Activated CD4-positive, alpha-beta T cell treated with anti-CD3 and anti-CD28 coated beads for 36 hours (primary cell): ENCODE measurements at regions not wholly inside any gene's neighbourhood (a gene's known extent, or its start where the extent isn't known, plus 50 kb on each side); places are given as distances from the start of the nearest gene placed in this dataset.

Experiments used
- ATAC-seq: fragments of 200-7000 bp; cut with Tn5 transposase; one replicate; pipeline ENCODE4 v1.10.0; 2021; ENCODE audit warnings: mild to moderate bottlenecking, moderate library complexity
- CTCF ChIA-PET: fragments of 350-600 bp; sonication (Branson Sonifier 250); formaldehyde crosslinking; loops from one replicate; lab custom pipeline; 2021; ENCODE audit warnings: antibody characterized with exemption; lab: Charles Lee
- POLR2A ChIA-PET: fragments of 350-600 bp; sonication (Branson Sonifier 250); formaldehyde crosslinking; loops from one replicate; lab custom pipeline; 2021; ENCODE audit warnings: antibody characterized with exemption, inconsistent platforms; lab: Charles Lee
- DNase-seq: peaks from one replicate; pipeline ENCODE4 v3.0.0-alpha.2; 2020
- H3K27ac Mint-ChIP-seq: one replicate; pipeline ENCODE4 v1.8.0; 2021; ENCODE audit warnings: mixed read lengths
- H3K27me3 Mint-ChIP-seq: one replicate; pipeline ENCODE4 v1.8.0; 2021; ENCODE audit warnings: mixed read lengths
- H3K36me3 Mint-ChIP-seq: one replicate; pipeline ENCODE4 v1.8.0; 2021; ENCODE audit warnings: low read depth, mixed read lengths
- H3K4me1 Mint-ChIP-seq: one replicate; pipeline ENCODE4 v1.8.0; 2021; ENCODE audit warnings: mixed read lengths
- H3K4me3 Mint-ChIP-seq: one replicate; pipeline ENCODE4 v1.8.0; 2021; ENCODE audit warnings: mild to moderate bottlenecking, moderate library complexity, mixed read lengths
- H3K9me3 Mint-ChIP-seq: one replicate; pipeline ENCODE4 v1.8.0; 2021; ENCODE audit warnings: low read depth, mixed read lengths
- intact Hi-C, 2 experiments: fragments of 100-400 bp; cut with DNase I in 1 of 2; cut with micrococcal nuclease in 1 of 2; formaldehyde crosslinking; loops; one replicate each; pipeline versions ENCODE4 v1.14.2 to v1.15.1; 2022 to 2024; cut with DNase I, micrococcal nuclease

DNA sequence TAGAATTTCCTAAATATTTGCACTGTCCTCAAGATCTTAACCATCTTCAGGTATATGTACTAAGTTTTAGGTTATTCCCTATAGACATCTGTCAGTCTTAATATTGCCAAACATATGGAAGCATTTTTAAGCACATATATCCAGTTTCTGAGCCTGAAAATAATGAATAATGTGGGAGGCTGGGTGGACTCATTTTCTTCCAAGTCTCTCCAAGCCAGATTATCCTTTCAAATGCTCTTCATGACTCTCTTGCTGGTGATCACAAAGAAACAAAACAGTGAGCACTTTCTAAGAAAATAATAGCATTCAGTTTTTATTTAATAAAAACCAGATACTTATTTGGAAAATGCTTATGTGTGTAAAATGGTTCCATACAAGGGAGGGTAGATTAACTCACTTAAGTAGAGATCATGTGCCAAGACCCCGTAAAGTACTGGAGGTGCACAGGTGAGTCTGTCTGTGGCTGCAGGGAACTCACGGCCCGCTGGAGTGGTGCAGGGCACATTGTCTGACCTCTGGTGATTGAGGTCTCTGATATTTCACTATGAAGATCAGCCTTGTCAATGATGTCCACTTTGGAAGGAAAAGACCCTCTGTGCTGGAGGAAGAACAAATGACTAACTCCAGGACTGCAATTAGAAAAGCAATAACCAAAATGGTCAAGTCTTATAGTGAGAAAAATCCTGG, 161.6 kb downstream of the TMEM18 start:
- Mint-ChIP-seq H3K36me3 (no peaks in the 10 kb centered on the region), H3K9me3 (no peaks in the 10 kb centered on the region), H3K4me1 (no peaks in the 10 kb centered on the region), H3K27ac (no peak overlapping the region), H3K27me3 (no peaks in the 10 kb centered on the region), H3K4me3 (no peak overlapping the region)
- POLR2A ChIA-PET, result no interaction called here
- ATAC-seq (no peak), DNase-seq (no peak)
- intact Hi-C loops, result no loop called here
- CTCF ChIA-PET, result no interaction called here

DNA sequence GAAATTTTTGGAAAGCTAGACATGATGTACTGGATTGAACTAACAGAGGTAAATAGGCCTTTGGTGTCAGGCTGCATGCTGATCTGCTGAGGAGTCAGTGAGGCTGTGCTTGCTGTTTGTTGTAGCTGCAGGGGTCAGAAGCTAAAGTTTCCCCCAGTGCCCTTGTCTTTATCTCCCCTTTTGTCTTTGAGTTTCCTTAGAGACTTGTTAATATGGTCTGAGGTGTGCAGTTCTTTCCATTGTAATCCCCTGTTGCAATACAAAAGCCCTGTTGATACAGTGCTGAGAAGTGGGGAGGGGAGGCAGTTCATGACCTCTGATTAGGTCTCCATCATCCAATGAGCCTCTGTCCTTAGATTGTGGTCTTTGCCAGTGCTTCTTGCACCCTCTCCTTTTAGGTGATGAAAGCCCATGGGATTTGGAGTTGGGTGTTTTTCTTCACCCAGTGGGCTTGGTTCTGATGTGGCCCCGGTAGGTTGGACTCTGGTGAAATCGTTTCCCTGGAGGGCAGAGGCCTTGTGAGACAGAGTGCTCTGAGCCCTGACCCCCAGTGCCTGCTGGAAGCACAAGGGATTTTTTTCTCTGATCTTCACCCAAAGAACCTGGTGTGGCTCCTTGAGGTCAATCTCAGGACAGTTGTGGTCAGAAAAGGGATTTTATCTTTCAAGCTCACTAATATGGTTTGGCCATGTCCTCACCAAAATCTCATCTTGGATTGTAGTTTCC, 163.1 kb downstream of the TMEM18 start:
- POLR2A ChIA-PET, result interaction anchor here (0.6 kb wide), 1 partner anchor 195 kb away, joined by 3 read pairs; no protein-coding TSS in a partner anchor
- CTCF ChIA-PET, result no interaction called here

DNA sequence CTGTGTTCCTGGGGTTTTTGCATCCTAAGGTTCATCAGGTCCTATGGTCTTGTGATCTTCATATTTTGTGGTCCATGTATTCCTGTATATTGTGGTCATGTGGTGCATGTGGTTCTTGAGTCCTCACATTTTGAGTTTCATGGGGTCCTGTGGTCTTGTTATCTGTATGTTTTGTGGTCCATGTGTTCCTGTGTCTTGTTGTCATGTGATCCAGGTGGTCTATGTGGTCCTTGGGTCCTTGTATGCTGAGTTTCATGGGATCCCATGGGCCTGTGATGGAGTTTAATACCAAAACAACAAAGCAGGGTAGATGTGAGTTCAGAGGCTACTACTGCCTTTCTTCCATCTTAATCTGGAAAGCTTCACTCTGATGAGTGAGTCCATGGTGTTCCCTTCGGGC, 166.4 kb downstream of the TMEM18 start:
- POLR2A ChIA-PET, result no interaction called here
- Mint-ChIP-seq H3K27ac (no peak overlapping the region), H3K9me3 (no peaks in the 10 kb centered on the region), H3K4me1 (no peaks in the 10 kb centered on the region), H3K36me3 (no peaks in the 10 kb centered on the region), H3K27me3 (no peaks in the 10 kb centered on the region), H3K4me3 (no peak overlapping the region)
- no peak for ATAC-seq
- CTCF ChIA-PET, result no interaction called here
- no peak for DNase-seq
- intact Hi-C loops, result no loop called here

More for the DNA sequence above, 163.1 kb downstream of the TMEM18 start:
- no peaks in the 10 kb centered on the region for H3K36me3 Mint-ChIP-seq
- no peak overlapping the region for H3K4me3 Mint-ChIP-seq
- intact Hi-C loops, result no loop called here
- no peaks in the 10 kb centered on the region for H3K4me1 Mint-ChIP-seq
- ATAC-seq, result no peak
- H3K27ac Mint-ChIP-seq, result no peak overlapping the region
- H3K27me3 Mint-ChIP-seq, result no peaks in the 10 kb centered on the region
- no peak for DNase-seq
- no peaks in the 10 kb centered on the region for H3K9me3 Mint-ChIP-seq

DNA sequence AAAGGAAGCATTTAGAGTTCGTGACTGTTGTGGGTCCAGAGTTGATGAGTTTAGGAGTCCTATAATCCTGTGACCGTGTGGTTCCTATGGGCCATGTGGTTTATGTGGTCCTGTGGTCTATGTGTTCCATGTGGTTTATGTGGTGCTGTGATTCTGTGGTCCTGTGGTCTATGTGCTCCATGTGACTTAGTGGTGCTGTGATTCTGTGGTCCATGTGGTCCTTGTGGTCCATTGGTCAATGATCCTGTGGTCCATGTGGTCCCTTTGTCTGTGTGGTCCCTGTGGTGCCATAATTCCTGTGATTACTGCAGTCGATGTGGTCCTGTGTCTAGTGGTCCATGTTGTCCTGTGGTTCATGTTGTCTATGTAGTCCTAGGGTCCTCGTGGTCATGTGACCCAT, 167.3 kb downstream of the TMEM18 start:
- ChIA-PET CTCF (no interaction called here), POLR2A (no interaction called here)
- Mint-ChIP-seq H3K9me3 (no peaks in the 10 kb centered on the region), H3K36me3 (no peaks in the 10 kb centered on the region), H3K27ac (no peak overlapping the region), H3K4me3 (no peak overlapping the region), H3K27me3 (no peaks in the 10 kb centered on the region), H3K4me1 (no peaks in the 10 kb centered on the region)
- ATAC-seq (no peak), DNase-seq (no peak)
- intact Hi-C loops, result no loop called here

DNA sequence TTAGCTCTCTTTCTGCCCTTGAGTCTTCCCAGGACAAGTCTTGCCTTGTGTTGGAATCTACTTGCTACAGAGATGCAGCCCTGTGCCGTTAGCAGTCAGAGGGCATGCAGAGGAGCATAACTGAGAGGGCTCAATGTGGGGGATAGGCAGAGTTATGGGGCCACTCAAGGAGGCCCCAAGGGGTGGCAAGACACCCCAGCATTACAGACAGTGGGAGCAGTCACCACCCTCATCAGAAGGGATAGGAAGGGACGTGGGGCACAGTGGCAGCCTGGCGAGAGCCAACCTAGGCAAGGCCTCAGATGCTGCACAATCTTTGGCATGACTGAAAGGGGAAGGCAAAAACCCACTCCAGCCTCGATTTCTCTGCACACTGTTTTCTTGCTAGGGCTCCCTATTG, 169.1 kb downstream of the TMEM18 start:
- ChIA-PET POLR2A (no interaction called here), CTCF (no interaction called here)
- ATAC-seq (no peak), DNase-seq (no peak)
- H3K27me3 Mint-ChIP-seq, result peaks cover 2% of the 10 kb centered on the region
- H3K4me1 Mint-ChIP-seq, result no peaks in the 10 kb centered on the region
- H3K36me3 Mint-ChIP-seq, result no peaks in the 10 kb centered on the region
- no peaks in the 10 kb centered on the region for H3K9me3 Mint-ChIP-seq
- no peak overlapping the region for H3K27ac Mint-ChIP-seq
- intact Hi-C loops, result no loop called here
- no peak overlapping the region for H3K4me3 Mint-ChIP-seq

DNA sequence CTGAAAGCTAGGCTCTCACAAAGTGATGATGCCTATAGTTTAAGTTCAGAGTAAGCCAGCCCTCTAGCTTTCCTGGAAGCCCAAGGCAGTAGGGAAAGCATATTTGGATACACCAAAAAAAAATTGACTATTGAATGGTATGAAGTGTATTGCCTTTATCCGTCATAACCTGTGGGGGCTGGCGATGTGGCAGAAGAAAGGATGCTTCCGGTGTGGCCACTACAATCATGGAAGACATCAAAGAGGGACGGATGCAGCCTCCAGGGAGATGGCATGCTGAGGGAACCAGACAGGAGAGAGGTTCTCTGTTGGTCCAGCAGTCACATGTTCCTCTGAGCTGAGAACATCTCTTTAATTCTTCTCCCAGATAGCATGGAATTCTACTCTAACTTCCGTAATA, 170.3 kb downstream of the TMEM18 start:
- H3K36me3 Mint-ChIP-seq, result no peaks in the 10 kb centered on the region
- no peak overlapping the region for H3K27ac Mint-ChIP-seq
- H3K9me3 Mint-ChIP-seq, result no peaks in the 10 kb centered on the region
- DNase-seq, result no peak
- no peak for ATAC-seq
- POLR2A ChIA-PET, result no interaction called here
- intact Hi-C loops, result no loop called here
- H3K4me1 Mint-ChIP-seq, result no peaks in the 10 kb centered on the region
- peaks cover 4% of the 10 kb centered on the region for H3K27me3 Mint-ChIP-seq
- CTCF ChIA-PET, result no interaction called here
- H3K4me3 Mint-ChIP-seq, result no peak overlapping the region

DNA sequence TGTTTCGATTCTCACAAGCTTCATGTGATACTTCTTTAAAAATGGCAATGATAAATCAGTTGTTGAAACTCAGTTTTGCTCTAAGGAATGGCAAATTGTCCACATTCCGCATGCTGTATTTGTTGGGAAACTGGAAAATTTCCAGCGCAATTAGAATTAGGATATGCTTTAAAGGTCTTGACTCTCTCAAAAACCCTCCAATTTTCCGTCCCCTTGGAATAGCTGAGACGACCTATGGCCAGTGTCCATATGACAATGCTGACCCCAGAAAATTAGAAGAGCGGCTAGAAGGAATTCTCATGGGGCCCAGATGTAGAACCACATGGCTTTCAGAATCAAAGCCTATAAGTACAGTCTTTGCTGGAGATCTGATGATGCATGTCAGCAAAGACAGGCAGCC, 170.8 kb downstream of the TMEM18 start:
- intact Hi-C loops, result no loop called here
- no peaks in the 10 kb centered on the region for H3K36me3 Mint-ChIP-seq

DNA sequence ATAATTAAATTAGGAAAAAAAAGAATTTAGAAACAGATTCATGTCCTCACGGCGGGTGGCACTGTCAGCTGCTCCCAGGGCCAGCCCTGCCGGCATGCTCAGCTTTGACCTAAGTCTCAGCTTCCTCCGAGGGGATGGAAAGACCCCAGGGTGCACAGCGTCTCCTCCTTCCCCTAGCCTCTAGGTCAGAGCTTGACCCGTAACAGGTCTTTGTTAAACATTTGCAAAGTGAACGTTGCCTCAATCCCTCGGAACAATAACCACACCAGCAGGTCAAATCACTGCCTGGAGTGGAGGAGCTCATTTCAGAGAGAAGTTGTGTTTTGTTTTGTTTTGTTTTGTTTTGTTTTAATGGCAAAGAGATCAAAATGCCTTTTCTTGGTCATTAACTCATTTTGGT, 171.3 kb downstream of the TMEM18 start:
- CTCF ChIA-PET, result no interaction called here
- no peak for DNase-seq
- H3K4me1 Mint-ChIP-seq, result no peaks in the 10 kb centered on the region
- no peaks in the 10 kb centered on the region for H3K36me3 Mint-ChIP-seq
- intact Hi-C loops, result no loop called here
- POLR2A ChIA-PET, result no interaction called here
- no peak overlapping the region for H3K4me3 Mint-ChIP-seq
- ATAC-seq, result no peak
- no peak overlapping the region for H3K27ac Mint-ChIP-seq
- H3K9me3 Mint-ChIP-seq, result no peaks in the 10 kb centered on the region
- H3K27me3 Mint-ChIP-seq, result peaks cover 6% of the 10 kb centered on the region

More for the DNA sequence above, 170.8 kb downstream of the TMEM18 start:
- DNase-seq, result no peak
- ATAC-seq, result no peak
- H3K27ac Mint-ChIP-seq, result no peak overlapping the region
- POLR2A ChIA-PET, result no interaction called here
- no peaks in the 10 kb centered on the region for H3K9me3 Mint-ChIP-seq
- CTCF ChIA-PET, result no interaction called here
- no peak overlapping the region for H3K4me3 Mint-ChIP-seq
- H3K27me3 Mint-ChIP-seq, result peaks cover 6% of the 10 kb centered on the region
- H3K4me1 Mint-ChIP-seq, result no peaks in the 10 kb centered on the region

DNA sequence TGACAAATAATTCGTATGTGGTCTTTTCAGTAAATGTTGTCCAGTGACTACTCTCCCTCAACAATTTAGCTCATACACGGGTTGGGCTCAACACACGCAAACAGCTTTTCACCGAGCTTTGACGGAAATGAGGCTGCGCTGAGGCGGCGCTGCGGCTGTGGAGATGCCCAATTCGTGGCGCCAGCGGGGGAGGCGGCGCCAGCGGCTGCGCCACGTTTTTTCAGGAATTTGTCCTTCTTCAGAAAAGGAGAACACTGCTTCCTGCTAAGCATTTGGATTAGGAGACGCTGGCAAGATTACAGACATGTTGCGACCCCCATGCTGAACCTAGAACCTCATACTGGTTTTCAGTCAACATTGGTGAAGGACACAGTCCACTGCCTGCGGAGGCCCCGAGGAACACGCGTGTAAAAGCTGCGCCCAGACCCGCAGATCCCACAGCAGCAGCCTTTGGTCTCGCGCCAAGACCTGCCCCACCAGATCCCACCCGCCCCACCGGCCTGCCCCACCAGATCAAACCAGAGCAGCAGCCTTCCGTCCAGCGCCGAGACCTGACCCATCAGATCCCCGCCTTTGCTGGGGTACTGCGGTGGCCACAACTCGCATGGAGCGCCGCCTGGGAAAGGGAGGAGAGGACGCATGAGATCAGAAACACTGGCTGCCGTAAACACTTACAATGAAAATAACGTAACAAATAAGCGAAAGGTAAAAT, 173.8 kb downstream of the TMEM18 start:
- Mint-ChIP-seq H3K9me3 (no peaks in the 10 kb centered on the region), H3K36me3 (no peaks in the 10 kb centered on the region), H3K27me3 (peaks cover 10% of the 10 kb centered on the region), H3K4me3 (no peak overlapping the region), H3K27ac (no peak overlapping the region), H3K4me1 (no peaks in the 10 kb centered on the region)
- ChIA-PET POLR2A (no interaction called here), CTCF (no interaction called here)
- ATAC-seq (no peak), DNase-seq (no peak)
- intact Hi-C loops, result no loop called here

DNA sequence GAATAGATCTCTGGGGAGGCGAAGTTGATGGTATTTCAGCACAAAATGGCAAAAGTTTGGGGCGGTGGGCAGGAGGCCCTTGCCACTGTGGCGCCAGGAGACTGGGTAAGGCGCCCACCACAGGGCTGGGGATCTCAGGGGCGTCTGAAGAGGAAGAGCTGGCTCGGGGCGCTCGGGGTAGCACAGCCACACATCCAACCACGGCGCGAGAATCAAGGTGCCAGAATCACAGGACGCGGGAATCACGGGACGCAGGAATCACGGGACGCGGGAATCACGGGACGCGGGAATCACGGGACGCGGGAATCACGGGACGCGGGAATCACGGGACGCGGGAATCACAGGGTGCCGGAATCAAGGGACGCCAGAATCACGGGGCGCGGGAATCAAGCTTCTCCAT, 174.4 kb downstream of the TMEM18 start:
- H3K9me3 Mint-ChIP-seq, result no peaks in the 10 kb centered on the region
- no peak overlapping the region for H3K27ac Mint-ChIP-seq

DNA sequence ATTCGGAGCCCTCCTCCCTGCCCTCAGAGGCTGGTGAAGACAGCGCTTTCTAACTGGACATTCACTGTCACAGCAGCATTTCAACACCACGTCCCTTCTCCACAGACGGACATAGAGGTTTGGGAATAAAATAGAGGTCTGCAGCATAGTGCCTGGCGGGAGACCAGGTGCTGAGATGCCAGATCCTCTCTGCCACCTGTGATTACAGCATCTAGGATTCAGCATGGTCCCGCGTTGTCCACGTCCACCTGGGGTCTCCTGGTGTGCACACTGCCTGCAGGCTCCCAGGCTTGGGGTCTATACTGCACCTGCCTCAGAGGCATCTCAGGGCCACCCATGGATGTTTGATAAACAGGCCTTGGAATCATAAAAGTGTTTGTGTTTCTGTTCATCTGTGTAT, 175.5 kb downstream of the TMEM18 start:
- intact Hi-C loops, result no loop called here
- ChIA-PET POLR2A (no interaction called here), CTCF (no interaction called here)
- Mint-ChIP-seq H3K27ac (no peak overlapping the region), H3K27me3 (peaks cover 13% of the 10 kb centered on the region), H3K36me3 (no peaks in the 10 kb centered on the region), H3K4me1 (no peaks in the 10 kb centered on the region), H3K9me3 (no peaks in the 10 kb centered on the region), H3K4me3 (no peak overlapping the region)
- DNase-seq (no peak), ATAC-seq (no peak)

More for the DNA sequence above, 174.4 kb downstream of the TMEM18 start:
- intact Hi-C loops, result no loop called here
- no peak for ATAC-seq
- ChIA-PET POLR2A (no interaction called here), CTCF (no interaction called here)
- DNase-seq, result no peak
- Mint-ChIP-seq H3K4me3 (no peak overlapping the region), H3K27me3 (peaks cover 10% of the 10 kb centered on the region), H3K4me1 (no peaks in the 10 kb centered on the region), H3K36me3 (no peaks in the 10 kb centered on the region)

DNA sequence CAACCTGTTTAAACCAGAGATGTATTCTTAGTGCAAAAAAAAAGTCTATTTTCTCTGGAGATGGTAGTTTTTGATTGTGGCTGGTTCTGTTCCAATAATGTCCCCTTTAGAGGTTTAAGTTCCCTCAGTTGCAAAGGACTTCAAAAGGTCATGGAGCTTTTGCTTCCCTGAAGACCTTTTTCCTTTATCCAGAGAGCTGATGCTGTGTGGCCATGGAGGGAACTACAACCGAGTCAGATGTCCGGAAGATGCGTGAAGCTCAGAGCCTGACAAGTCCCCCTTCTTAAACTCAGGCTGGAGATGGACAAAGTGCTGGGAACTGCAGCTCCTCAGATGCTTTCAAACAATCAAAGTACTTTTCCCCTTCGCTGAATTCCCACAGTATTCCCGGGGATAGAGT, 176.1 kb downstream of the TMEM18 start:
- H3K9me3 Mint-ChIP-seq, result no peaks in the 10 kb centered on the region
- DNase-seq (no peak), ATAC-seq (no peak)
- CTCF ChIA-PET, result no interaction called here
- intact Hi-C loops, result no loop called here
- H3K4me1 Mint-ChIP-seq, result no peaks in the 10 kb centered on the region
- H3K4me3 Mint-ChIP-seq, result no peak overlapping the region
- H3K36me3 Mint-ChIP-seq, result no peaks in the 10 kb centered on the region
- peaks cover 13% of the 10 kb centered on the region for H3K27me3 Mint-ChIP-seq
- POLR2A ChIA-PET, result no interaction called here
- H3K27ac Mint-ChIP-seq, result no peak overlapping the region
